WTC11 (cell line): ENCODE measurements at regions not wholly inside any gene's neighbourhood (a gene's known extent, or its start where the extent isn't known, plus 50 kb on each side); places are given as distances from the start of the nearest gene placed in this dataset.

Source experiments
- ATAC-seq: fragments of 200-7000 bp; cut with Tn5 transposase; 2 replicates; pipeline ENCODE4 v1.10.0; 2021; ENCODE audit warnings: mild to moderate bottlenecking, moderate library complexity
- CTCF ChIA-PET: fragments of 300-600 bp; sonication (Branson Sonifier 250); formaldehyde crosslinking; loops from one replicate; lab custom pipeline; 2021; ENCODE audit warnings: antibody characterized with exemption; lab: Charles Lee
- POLR2A ChIA-PET: fragments of 350-600 bp; sonication (Branson Sonifier 250); formaldehyde crosslinking; loops from one replicate; lab custom pipeline; 2021; ENCODE audit warnings: antibody characterized with exemption; lab: Charles Lee
- DNase-seq: peaks from one replicate; pipeline ENCODE4 v3.0.0; 2021; ENCODE audit warnings: low spot score
- H3K27ac Mint-ChIP-seq: 2 replicates; pipeline ENCODE4 v1.8.0; 2021; ENCODE audit warnings: mixed read lengths
- H3K27me3 Mint-ChIP-seq: 2 replicates; pipeline ENCODE4 v1.8.0; 2021; ENCODE audit warnings: low read depth, mild to moderate bottlenecking, moderate library complexity, mixed read lengths
- H3K36me3 Mint-ChIP-seq: 2 replicates; pipeline ENCODE4 v1.8.0; 2021; ENCODE audit warnings: mixed read lengths
- H3K4me1 Mint-ChIP-seq: 2 replicates; pipeline ENCODE4 v1.8.0; 2022; ENCODE audit warnings: mixed read lengths
- H3K4me3 Mint-ChIP-seq: 2 replicates; pipeline ENCODE4 v1.8.0; 2021; ENCODE audit warnings: mild to moderate bottlenecking, moderate library complexity, mixed read lengths
- H3K9me3 Mint-ChIP-seq: 2 replicates; pipeline ENCODE4 v1.8.0; 2021; ENCODE audit warnings: mixed read lengths
- FOXJ3 ChIP-seq: sonication (generic); formaldehyde crosslinking; IDR thresholded peaks from 2 replicates; pipeline ENCODE4 v1.9.0; 2021; ENCODE audit warnings: missing genetic modification reagents, mild to moderate bottlenecking, borderline replicate concordance
- FOXK1 ChIP-seq: sonication (generic); formaldehyde crosslinking; IDR thresholded peaks from 2 replicates; pipeline ENCODE4 v1.8.0; 2022; ENCODE audit warnings: mild to moderate bottlenecking, moderate library complexity, missing genetic modification reagents
- FOXP1 ChIP-seq: sonication (generic); formaldehyde crosslinking; IDR thresholded peaks from 2 replicates; pipeline ENCODE4 v1.8.0; 2022; ENCODE audit warnings: missing genetic modification reagents, mild to moderate bottlenecking, moderate library complexity, borderline replicate concordance
- GABPB1 ChIP-seq: sonication (generic); formaldehyde crosslinking; IDR thresholded peaks from 2 replicates; pipeline ENCODE4 v1.8.1; 2023; ENCODE audit warnings: mild to moderate bottlenecking, missing genetic modification reagents
- HMGXB4 ChIP-seq: sonication (generic); formaldehyde crosslinking; IDR thresholded peaks from 2 replicates; pipeline ENCODE4 v1.8.1; 2023; ENCODE audit warnings: mild to moderate bottlenecking, moderate library complexity, missing genetic modification reagents
- MAX ChIP-seq: sonication (generic); formaldehyde crosslinking; IDR thresholded peaks from 2 replicates; pipeline ENCODE4 v1.8.0; 2022; ENCODE audit warnings: mild to moderate bottlenecking, missing genetic modification reagents
- MXD4 ChIP-seq: fragments of 250-450 bp; sonication (Bioruptor Pico); IDR thresholded peaks from 2 replicates; pipeline ENCODE4 v1.8.0; 2021; ENCODE audit warnings: mild to moderate bottlenecking, moderate library complexity, borderline replicate concordance
- PRDM15 ChIP-seq: sonication (generic); formaldehyde crosslinking; IDR thresholded peaks from 2 replicates; pipeline ENCODE4 v1.8.0; 2022; ENCODE audit warnings: missing genetic modification reagents
- PRRX2 ChIP-seq: fragments of 250-450 bp; sonication (Bioruptor Pico); IDR thresholded peaks from 2 replicates; pipeline ENCODE4 v1.8.0; 2021; ENCODE audit warnings: mild to moderate bottlenecking
- RELA ChIP-seq: sonication (generic); formaldehyde crosslinking; IDR thresholded peaks from 2 replicates; pipeline ENCODE4 v1.8.1; 2022; ENCODE audit warnings: missing genetic modification reagents, mild to moderate bottlenecking, borderline replicate concordance
- RORB ChIP-seq: fragments of 250-450 bp; sonication (Bioruptor Pico); IDR thresholded peaks from 2 replicates; pipeline ENCODE4 v1.9.0; 2021; ENCODE audit warnings: mild to moderate bottlenecking
- TP53 ChIP-seq: sonication (generic); formaldehyde crosslinking; IDR thresholded peaks from 2 replicates; pipeline ENCODE4 v1.8.1; 2023; ENCODE audit warnings: mild to moderate bottlenecking, missing genetic modification reagents
- ZNF263 ChIP-seq: sonication (generic); formaldehyde crosslinking; IDR thresholded peaks from 2 replicates; pipeline ENCODE4 v1.8.1; 2022; ENCODE audit warnings: low read depth, mild to moderate bottlenecking, moderate library complexity, missing genetic modification reagents
- ZNF416 ChIP-seq: fragments of 250-450 bp; sonication (Bioruptor Pico); IDR thresholded peaks from 2 replicates; pipeline ENCODE4 v1.9.0; 2021; ENCODE audit warnings: mild to moderate bottlenecking, inconsistent platforms
- ZNF532 ChIP-seq: fragments of 250-450 bp; sonication (Bioruptor Pico); IDR thresholded peaks from 2 replicates; pipeline ENCODE4 v1.9.0; 2021; ENCODE audit warnings: mild to moderate bottlenecking, borderline replicate concordance
- TF ChIP-seq, protein P1 (sequence below): sonication (generic); formaldehyde crosslinking; IDR thresholded peaks from 2 replicates; pipeline ENCODE4 v1.8.0; 2022; ENCODE audit warnings: mild to moderate bottlenecking, missing genetic modification reagents
- TF ChIP-seq, protein P2 (sequence below): sonication (generic); formaldehyde crosslinking; IDR thresholded peaks from 2 replicates; pipeline ENCODE4 v1.8.1; 2023; ENCODE audit warnings: mild to moderate bottlenecking, missing genetic modification reagents
- TF ChIP-seq, protein P3 (sequence below): fragments of 200-600 bp; IDR thresholded peaks from 2 replicates; pipeline ENCODE4 v1.8.0; 2022; ENCODE audit warnings: antibody characterized with exemption

- TF ChIP-seq, protein P1, sequence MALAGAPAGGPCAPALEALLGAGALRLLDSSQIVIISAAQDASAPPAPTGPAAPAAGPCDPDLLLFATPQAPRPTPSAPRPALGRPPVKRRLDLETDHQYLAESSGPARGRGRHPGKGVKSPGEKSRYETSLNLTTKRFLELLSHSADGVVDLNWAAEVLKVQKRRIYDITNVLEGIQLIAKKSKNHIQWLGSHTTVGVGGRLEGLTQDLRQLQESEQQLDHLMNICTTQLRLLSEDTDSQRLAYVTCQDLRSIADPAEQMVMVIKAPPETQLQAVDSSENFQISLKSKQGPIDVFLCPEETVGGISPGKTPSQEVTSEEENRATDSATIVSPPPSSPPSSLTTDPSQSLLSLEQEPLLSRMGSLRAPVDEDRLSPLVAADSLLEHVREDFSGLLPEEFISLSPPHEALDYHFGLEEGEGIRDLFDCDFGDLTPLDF (CRISPR knock-in tag) = no peak
- TF ChIP-seq TP53 (CRISPR knock-in tag) (no peak), HMGXB4 (no peak), MXD4 (CRISPR knock-in tag) (no peak), PRDM15 (CRISPR knock-in tag) (no peak), ZNF416 (CRISPR knock-in tag) (no peak), RELA (CRISPR knock-in tag) (no peak)
Measured at GRCh38 chr4:37763831-37764230, 62.7 kb upstream of the PGM2 start (continued).

DNA sequence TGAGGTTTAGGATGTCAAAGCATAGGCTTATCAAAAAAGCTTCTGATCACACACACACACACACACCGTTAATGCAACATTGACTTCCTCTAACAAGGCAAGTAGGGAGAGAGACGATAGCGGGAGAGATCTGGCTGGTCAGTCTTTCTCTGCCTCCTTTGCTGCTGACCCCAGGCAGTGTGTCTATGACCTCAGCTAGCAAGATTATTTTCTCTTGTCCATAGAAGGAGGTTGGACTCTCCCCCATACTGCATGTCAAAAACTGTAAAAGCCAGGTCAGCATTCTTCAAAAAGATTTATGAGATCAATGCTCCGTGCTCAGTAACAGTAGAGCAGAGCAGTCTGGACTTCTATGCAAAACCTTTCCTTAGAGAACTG, 63.5 kb upstream of the PGM2 start:
- Mint-ChIP-seq H3K4me3 (no peak overlapping the region), H3K27me3 (no peaks in the 10 kb centered on the region; the same call in 1 of the 2 replicates), H3K36me3 (no peaks in the 10 kb centered on the region), H3K4me1 (peaks cover 11% of the 10 kb centered on the region), H3K9me3 (peaks cover 5% of the 10 kb centered on the region; the same call in 1 of the 2 replicates), H3K27ac (no peak overlapping the region)
- ChIA-PET CTCF (no interaction called here), POLR2A (no interaction called here)
- peak; percentile 16; the same call in 1 of the 2 replicates for ATAC-seq
- no peak for DNase-seq
- TF ChIP-seq, protein P2, sequence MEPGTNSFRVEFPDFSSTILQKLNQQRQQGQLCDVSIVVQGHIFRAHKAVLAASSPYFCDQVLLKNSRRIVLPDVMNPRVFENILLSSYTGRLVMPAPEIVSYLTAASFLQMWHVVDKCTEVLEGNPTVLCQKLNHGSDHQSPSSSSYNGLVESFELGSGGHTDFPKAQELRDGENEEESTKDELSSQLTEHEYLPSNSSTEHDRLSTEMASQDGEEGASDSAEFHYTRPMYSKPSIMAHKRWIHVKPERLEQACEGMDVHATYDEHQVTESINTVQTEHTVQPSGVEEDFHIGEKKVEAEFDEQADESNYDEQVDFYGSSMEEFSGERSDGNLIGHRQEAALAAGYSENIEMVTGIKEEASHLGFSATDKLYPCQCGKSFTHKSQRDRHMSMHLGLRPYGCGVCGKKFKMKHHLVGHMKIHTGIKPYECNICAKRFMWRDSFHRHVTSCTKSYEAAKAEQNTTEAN (CRISPR knock-in tag) = no peak
- no peak for TF ChIP-seq MAX (CRISPR knock-in tag)
- no peak for TF ChIP-seq ZNF532
- no peak for TF ChIP-seq PRRX2 (CRISPR knock-in tag)
- no peak for TF ChIP-seq RORB (CRISPR knock-in tag)
- no peak for TF ChIP-seq GABPB1 (CRISPR knock-in tag)
- TF ChIP-seq FOXP1 (CRISPR knock-in tag) = no peak
- TF ChIP-seq FOXJ3 (CRISPR knock-in tag) = no peak
- no peak for TF ChIP-seq ZNF263 (CRISPR knock-in tag)
- TF ChIP-seq ZNF416 (CRISPR knock-in tag) = no peak
- TF ChIP-seq FOXK1 (CRISPR knock-in tag) = no peak
- TF ChIP-seq PRDM15 (CRISPR knock-in tag) = no peak
- TF ChIP-seq, protein P3, sequence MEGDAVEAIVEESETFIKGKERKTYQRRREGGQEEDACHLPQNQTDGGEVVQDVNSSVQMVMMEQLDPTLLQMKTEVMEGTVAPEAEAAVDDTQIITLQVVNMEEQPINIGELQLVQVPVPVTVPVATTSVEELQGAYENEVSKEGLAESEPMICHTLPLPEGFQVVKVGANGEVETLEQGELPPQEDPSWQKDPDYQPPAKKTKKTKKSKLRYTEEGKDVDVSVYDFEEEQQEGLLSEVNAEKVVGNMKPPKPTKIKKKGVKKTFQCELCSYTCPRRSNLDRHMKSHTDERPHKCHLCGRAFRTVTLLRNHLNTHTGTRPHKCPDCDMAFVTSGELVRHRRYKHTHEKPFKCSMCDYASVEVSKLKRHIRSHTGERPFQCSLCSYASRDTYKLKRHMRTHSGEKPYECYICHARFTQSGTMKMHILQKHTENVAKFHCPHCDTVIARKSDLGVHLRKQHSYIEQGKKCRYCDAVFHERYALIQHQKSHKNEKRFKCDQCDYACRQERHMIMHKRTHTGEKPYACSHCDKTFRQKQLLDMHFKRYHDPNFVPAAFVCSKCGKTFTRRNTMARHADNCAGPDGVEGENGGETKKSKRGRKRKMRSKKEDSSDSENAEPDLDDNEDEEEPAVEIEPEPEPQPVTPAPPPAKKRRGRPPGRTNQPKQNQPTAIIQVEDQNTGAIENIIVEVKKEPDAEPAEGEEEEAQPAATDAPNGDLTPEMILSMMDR = no peak
